ENCODE measurements at regions not wholly inside any gene's neighbourhood (a gene's known extent, or its start where the extent isn't known, plus 50 kb on each side); places are given as distances from the start of the nearest gene placed in this dataset.

DNA sequence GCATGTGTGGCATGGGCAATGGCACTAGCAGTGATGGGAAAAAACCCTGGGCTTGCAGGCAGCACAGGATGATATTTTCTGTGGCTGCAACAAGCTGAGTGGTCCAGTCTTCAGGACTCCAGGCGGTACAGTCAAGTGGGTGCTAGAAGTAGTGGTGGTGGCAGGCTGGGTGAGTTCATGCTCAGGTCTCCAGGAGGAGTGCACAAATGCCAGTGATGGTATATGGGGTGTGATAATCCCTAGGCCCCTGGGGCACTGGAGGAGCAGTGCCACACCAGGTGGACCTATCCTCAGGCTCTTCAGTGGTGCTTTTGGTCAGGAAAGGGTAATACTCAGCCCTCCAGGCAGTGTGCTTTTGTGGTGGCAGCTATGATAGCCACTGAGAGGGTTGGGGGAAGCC, 496.4 kb downstream of the PRR16 start:
- Histone ChIP-seq H3K27me3 (ENCODE audit: control insufficient read depth, low read length) (no peaks in the 10 kb centered on the region), H3F3A (ENCODE audit: control insufficient read depth, insufficient read depth) (no peaks in the 10 kb centered on the region), H3K9me2 (replicated peaks; ENCODE audit: control insufficient read depth, low read length) (no peaks in the 10 kb centered on the region), H3K4me3 (ENCODE audit: low read length) (no peak overlapping the region), H3K9me3 (ENCODE audit: control insufficient read depth, insufficient read depth, low read length) (0 out of 2 replicates have a peak, but pooled peaks cover 3% of the 10 kb centered on the region), H3K4me2 (ENCODE audit: low read length) (no peak overlapping the region), H3K36me3 (ENCODE audit: control insufficient read depth, low read length) (no peaks in the 10 kb centered on the region), H4K20me1 (ENCODE audit: control insufficient read depth, insufficient read depth, low read depth, low read length) (no peaks in the 10 kb centered on the region), H3K27ac (ENCODE audit: low read depth, low read length) (no peak overlapping the region), H3K4me1 (ENCODE audit: control insufficient read depth, low read length) (no peaks in the 10 kb centered on the region), H3K79me2 (ENCODE audit: control insufficient read depth, low read length) (no peaks in the 10 kb centered on the region)
- TF ChIP-seq, protein P1, sequence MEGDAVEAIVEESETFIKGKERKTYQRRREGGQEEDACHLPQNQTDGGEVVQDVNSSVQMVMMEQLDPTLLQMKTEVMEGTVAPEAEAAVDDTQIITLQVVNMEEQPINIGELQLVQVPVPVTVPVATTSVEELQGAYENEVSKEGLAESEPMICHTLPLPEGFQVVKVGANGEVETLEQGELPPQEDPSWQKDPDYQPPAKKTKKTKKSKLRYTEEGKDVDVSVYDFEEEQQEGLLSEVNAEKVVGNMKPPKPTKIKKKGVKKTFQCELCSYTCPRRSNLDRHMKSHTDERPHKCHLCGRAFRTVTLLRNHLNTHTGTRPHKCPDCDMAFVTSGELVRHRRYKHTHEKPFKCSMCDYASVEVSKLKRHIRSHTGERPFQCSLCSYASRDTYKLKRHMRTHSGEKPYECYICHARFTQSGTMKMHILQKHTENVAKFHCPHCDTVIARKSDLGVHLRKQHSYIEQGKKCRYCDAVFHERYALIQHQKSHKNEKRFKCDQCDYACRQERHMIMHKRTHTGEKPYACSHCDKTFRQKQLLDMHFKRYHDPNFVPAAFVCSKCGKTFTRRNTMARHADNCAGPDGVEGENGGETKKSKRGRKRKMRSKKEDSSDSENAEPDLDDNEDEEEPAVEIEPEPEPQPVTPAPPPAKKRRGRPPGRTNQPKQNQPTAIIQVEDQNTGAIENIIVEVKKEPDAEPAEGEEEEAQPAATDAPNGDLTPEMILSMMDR (IDR thresholded peaks at IDR 0.05; ENCODE audit: low read depth, low read length, poor library complexity, severe bottlenecking): no peak
- no peak for TF ChIP-seq EZH2phosphoT487 (IDR thresholded peaks at IDR 0.05; ENCODE audit: borderline replicate concordance, low read length)

- H3K4me2 ChIP-seq (ENCODE audit: low read length): no peak overlapping the region
- H3K79me2 ChIP-seq (ENCODE audit: control insufficient read depth, low read length): no peaks in the 10 kb centered on the region
- no peaks in the 10 kb centered on the region for H3K9me2 ChIP-seq (replicated peaks; ENCODE audit: control insufficient read depth, low read length)
- TF ChIP-seq EZH2phosphoT487 (IDR thresholded peaks at IDR 0.05; ENCODE audit: borderline replicate concordance, low read length): no peak
- TF ChIP-seq, protein P1 (IDR thresholded peaks at IDR 0.05; ENCODE audit: low read depth, low read length, poor library complexity, severe bottlenecking): no peak
- H3K27ac ChIP-seq (ENCODE audit: low read depth, low read length): no peak overlapping the region
- no peaks in the 10 kb centered on the region for H3K4me1 ChIP-seq (ENCODE audit: control insufficient read depth, low read length)
- no peaks in the 10 kb centered on the region for H3F3A ChIP-seq (ENCODE audit: control insufficient read depth, insufficient read depth)
- no peaks in the 10 kb centered on the region for H3K9me3 ChIP-seq (ENCODE audit: control insufficient read depth, insufficient read depth, low read length)
- no peak overlapping the region for H3K4me3 ChIP-seq (ENCODE audit: low read length)
- no peaks in the 10 kb centered on the region for H3K36me3 ChIP-seq (ENCODE audit: control insufficient read depth, low read length)
- H4K20me1 ChIP-seq (ENCODE audit: control insufficient read depth, insufficient read depth, low read depth, low read length): no peaks in the 10 kb centered on the region
- no peaks in the 10 kb centered on the region for H3K27me3 ChIP-seq (ENCODE audit: control insufficient read depth, low read length)
Observed at GRCh38 chr5:120967366-120967765, 503.3 kb downstream of the PRR16 start.

GRCh38 chr5:120974690-120975089, 510.6 kb downstream of the PRR16 start:
- Histone ChIP-seq H3K9me2 (replicated peaks; ENCODE audit: control insufficient read depth, low read length) (no peaks in the 10 kb centered on the region), H3K27ac (ENCODE audit: low read depth, low read length) (no peak overlapping the region), H3K4me1 (ENCODE audit: control insufficient read depth, low read length) (no peaks in the 10 kb centered on the region), H3F3A (ENCODE audit: control insufficient read depth, insufficient read depth) (no peaks in the 10 kb centered on the region), H3K4me2 (ENCODE audit: low read length) (no peak overlapping the region), H3K27me3 (ENCODE audit: control insufficient read depth, low read length) (no peaks in the 10 kb centered on the region), H3K36me3 (ENCODE audit: control insufficient read depth, low read length) (no peaks in the 10 kb centered on the region), H3K79me2 (ENCODE audit: control insufficient read depth, low read length) (no peaks in the 10 kb centered on the region), H3K4me3 (ENCODE audit: low read length) (no peak overlapping the region), H4K20me1 (ENCODE audit: control insufficient read depth, insufficient read depth, low read depth, low read length) (no peaks in the 10 kb centered on the region), H3K9me3 (ENCODE audit: control insufficient read depth, insufficient read depth, low read length) (no peaks in the 10 kb centered on the region)
- TF ChIP-seq EZH2phosphoT487 (IDR thresholded peaks at IDR 0.05; ENCODE audit: borderline replicate concordance, low read length): no peak
- TF ChIP-seq, protein P1 (IDR thresholded peaks at IDR 0.05; ENCODE audit: low read depth, low read length, poor library complexity, severe bottlenecking): no peak

DNA sequence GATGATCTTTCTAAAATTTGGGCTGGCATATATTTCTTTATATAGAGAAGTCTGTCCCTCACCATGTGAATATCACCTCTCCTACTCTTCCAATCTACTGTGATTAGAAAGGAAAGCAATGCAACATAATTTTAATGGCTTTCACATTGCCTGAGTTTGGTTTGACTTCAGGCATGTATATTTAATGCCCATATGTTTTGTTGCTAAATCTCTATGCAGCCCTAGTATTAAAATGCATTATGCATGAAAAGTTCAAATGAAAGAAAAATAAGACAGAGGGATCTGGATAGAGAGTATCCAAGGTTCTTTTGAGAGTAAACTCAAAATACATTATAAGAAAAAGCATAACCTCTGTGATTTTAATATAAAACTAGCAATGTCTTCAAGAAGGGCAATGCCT, 518.3 kb downstream of the PRR16 start:
- H3K4me2 ChIP-seq (ENCODE audit: low read length): no peak overlapping the region
- TF ChIP-seq EZH2phosphoT487 (IDR thresholded peaks at IDR 0.05; ENCODE audit: borderline replicate concordance, low read length): no peak
- TF ChIP-seq, protein P1 (IDR thresholded peaks at IDR 0.05; ENCODE audit: low read depth, low read length, poor library complexity, severe bottlenecking): no peak
- no peaks in the 10 kb centered on the region for H3K9me2 ChIP-seq (replicated peaks; ENCODE audit: control insufficient read depth, low read length)
- no peak overlapping the region for H3K4me3 ChIP-seq (ENCODE audit: low read length)
- no peaks in the 10 kb centered on the region for H3F3A ChIP-seq (ENCODE audit: control insufficient read depth, insufficient read depth)
- no peaks in the 10 kb centered on the region for H3K27me3 ChIP-seq (ENCODE audit: control insufficient read depth, low read length)
- H3K4me1 ChIP-seq (ENCODE audit: control insufficient read depth, low read length): no peaks in the 10 kb centered on the region
- no peaks in the 10 kb centered on the region for H3K79me2 ChIP-seq (ENCODE audit: control insufficient read depth, low read length)
- H3K9me3 ChIP-seq (ENCODE audit: control insufficient read depth, insufficient read depth, low read length): no peaks in the 10 kb centered on the region
- no peaks in the 10 kb centered on the region for H4K20me1 ChIP-seq (ENCODE audit: control insufficient read depth, insufficient read depth, low read depth, low read length)
- no peaks in the 10 kb centered on the region for H3K36me3 ChIP-seq (ENCODE audit: control insufficient read depth, low read length)
- H3K27ac ChIP-seq (ENCODE audit: low read depth, low read length): no peak overlapping the region
